Chondrocyte (in vitro differentiated cells): ENCODE measurements at regions not wholly inside any gene's neighbourhood (a gene's known extent, or its start where the extent isn't known, plus 50 kb on each side); places are given as distances from the start of the nearest gene placed in this dataset.
"Not testable (repeated sequence)": the region's sequence is repeated elsewhere in the genome, so short reads cannot be mapped to it uniquely, and the experiment has no call there.

ENCODE experiments used
- DNase-seq: peaks from one replicate; pipeline ENCODE4 v3.0.0; 2021; ENCODE audit warnings: mixed read lengths, low spot score
- H3K27ac Mint-ChIP-seq: one replicate; pipeline ENCODE4 v1.8.0; 2021; ENCODE audit warnings: mild to moderate bottlenecking, moderate library complexity, mixed read lengths; ENCODE audit not compliant: unreplicated experiment
- H3K27me3 Mint-ChIP-seq: 2 replicates; pipeline ENCODE4 v1.8.0; 2021; ENCODE audit warnings: low read depth, mixed read lengths
- H3K36me3 Mint-ChIP-seq: 2 replicates; pipeline ENCODE4 v1.8.0; 2021; ENCODE audit warnings: low read depth, mixed read lengths
- H3K4me1 Mint-ChIP-seq: 2 replicates; pipeline ENCODE4 v1.8.0; 2021; ENCODE audit warnings: low read depth, mild to moderate bottlenecking, mixed read lengths
- H3K4me3 Mint-ChIP-seq: one replicate; pipeline ENCODE4 v1.8.0; 2021; ENCODE audit warnings: mild to moderate bottlenecking, moderate library complexity, mixed read lengths; ENCODE audit not compliant: unreplicated experiment
- H3K9me3 Mint-ChIP-seq: 2 replicates; pipeline ENCODE4 v1.8.0; 2021; ENCODE audit warnings: low read depth, mixed read lengths
- CTCF ChIP-seq: fragments of 200-600 bp; sonication (generic); IDR thresholded peaks from 2 replicates; pipeline ENCODE4 v1.5.0; 2021; ENCODE audit warnings: antibody characterized with exemption, mild to moderate bottlenecking, moderate library complexity

- H3K4me3 Mint-ChIP-seq = no peak overlapping the region
- TF ChIP-seq CTCF = no peak
- peaks cover 5% of the 10 kb centered on the region for H3K9me3 Mint-ChIP-seq
- H3K27ac Mint-ChIP-seq = no peak overlapping the region
- DNase-seq = no peak
- H3K36me3 Mint-ChIP-seq = no peaks in the 10 kb centered on the region
- H3K27me3 Mint-ChIP-seq = peaks cover 2% of the 10 kb centered on the region
- H3K4me1 Mint-ChIP-seq = no peaks in the 10 kb centered on the region
These were observed 875.7 kb upstream of the ANO3 start for GRCh38 chr11:25456211-25456610.

GRCh38 chr11:25483915-25484635 lies 847.9 kb upstream of the ANO3 start:
- H3K27ac Mint-ChIP-seq = no peak overlapping the region
- H3K4me3 Mint-ChIP-seq = no peak overlapping the region
- no peak for DNase-seq
- H3K4me1 Mint-ChIP-seq = no peaks in the 10 kb centered on the region
- TF ChIP-seq CTCF = no peak
- H3K27me3 Mint-ChIP-seq = no peaks in the 10 kb centered on the region
- H3K36me3 Mint-ChIP-seq = no peaks in the 10 kb centered on the region
- H3K9me3 Mint-ChIP-seq = no peaks in the 10 kb centered on the region

DNA sequence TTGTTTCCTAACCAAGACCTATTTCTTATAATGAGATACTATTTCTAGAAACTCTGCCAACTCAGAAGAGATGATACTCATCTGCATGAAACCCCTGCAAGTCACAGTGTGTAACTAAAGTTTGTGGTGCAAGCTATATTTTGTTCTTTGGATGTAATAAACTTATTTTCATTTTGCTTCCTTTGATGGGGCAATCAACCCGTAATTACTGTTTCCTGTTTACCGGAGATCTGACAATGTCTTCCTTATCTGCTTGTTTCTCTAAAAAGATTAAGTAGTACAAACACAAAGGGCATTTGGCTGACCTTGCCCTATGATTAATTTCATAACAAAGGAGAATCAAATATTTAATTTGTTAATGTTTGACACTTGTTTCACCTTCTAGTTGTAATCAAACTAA lies 846.6 kb upstream of the ANO3 start:
- TF ChIP-seq CTCF = no peak
- DNase-seq = no peak
- Mint-ChIP-seq H3K4me3 (no peak overlapping the region), H3K9me3 (no peaks in the 10 kb centered on the region), H3K27ac (no peak overlapping the region), H3K36me3 (no peaks in the 10 kb centered on the region), H3K4me1 (no peaks in the 10 kb centered on the region), H3K27me3 (no peaks in the 10 kb centered on the region)

GRCh38 chr11:25486338-25486737 lies 845.6 kb upstream of the ANO3 start:
- H3K36me3 Mint-ChIP-seq, DNase-seq, H3K27me3 Mint-ChIP-seq, H3K27ac Mint-ChIP-seq, H3K4me1 Mint-ChIP-seq, H3K4me3 Mint-ChIP-seq, H3K9me3 Mint-ChIP-seq: not testable (repeated sequence)

DNA sequence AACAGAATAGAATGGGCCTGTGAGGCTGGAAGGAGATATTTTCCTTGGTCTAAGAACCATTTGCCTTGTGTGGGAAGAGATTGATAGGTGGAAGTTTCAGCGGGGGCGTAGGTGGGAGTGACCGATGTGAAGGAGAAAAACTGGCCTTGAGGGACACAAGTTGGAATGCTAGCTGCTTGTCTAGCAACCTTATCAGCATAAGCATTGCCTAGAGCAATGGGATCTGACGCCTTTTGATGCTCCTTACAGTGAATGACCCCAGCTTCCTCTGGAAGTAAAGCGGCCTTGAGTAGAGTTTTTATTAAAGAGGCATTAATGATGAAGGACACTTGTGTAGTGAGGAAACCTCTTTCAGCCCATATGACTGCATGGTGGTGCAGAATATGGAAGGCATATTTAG lies 843.8 kb upstream of the ANO3 start:
- not testable (repeated sequence) for H3K27me3 Mint-ChIP-seq, H3K4me3 Mint-ChIP-seq, DNase-seq, H3K4me1 Mint-ChIP-seq, H3K36me3 Mint-ChIP-seq, H3K27ac Mint-ChIP-seq, H3K9me3 Mint-ChIP-seq

- H3K4me3 Mint-ChIP-seq = peak overlapping the region; percentile 7
- not testable (repeated sequence) for H3K4me1 Mint-ChIP-seq, DNase-seq, H3K27ac Mint-ChIP-seq, H3K36me3 Mint-ChIP-seq, H3K27me3 Mint-ChIP-seq
- H3K9me3 Mint-ChIP-seq = peaks cover 11% of the 10 kb centered on the region
These were observed 830.5 kb upstream of the ANO3 start for GRCh38 chr11:25501426-25501825.

GRCh38 chr11:25515576-25515975 lies 816.4 kb upstream of the ANO3 start:
- H3K27me3 Mint-ChIP-seq = no peaks in the 10 kb centered on the region
- DNase-seq = peak; percentile 68
- H3K36me3 Mint-ChIP-seq = no peaks in the 10 kb centered on the region
- H3K9me3 Mint-ChIP-seq = peaks cover 8% of the 10 kb centered on the region
- TF ChIP-seq CTCF = no peak
- no peak overlapping the region for H3K27ac Mint-ChIP-seq
- no peak overlapping the region for H3K4me3 Mint-ChIP-seq
- H3K4me1 Mint-ChIP-seq = no peaks in the 10 kb centered on the region
